HG03064 (cell line): ENCODE measurements at regions not wholly inside any gene's neighbourhood (a gene's known extent, or its start where the extent isn't known, plus 50 kb on each side); places are given as distances from the start of the nearest gene placed in this dataset.
"Not testable (repeated sequence)": the region's sequence is repeated elsewhere in the genome, so short reads cannot be mapped to it uniquely, and the experiment has no call there.

Experiments used
- ATAC-seq: cut with Tn5 transposase; IDR thresholded peaks from one replicate; pipeline ENCODE4 v1.9.1; 2021; ENCODE audit warnings: low read depth; ENCODE audit not compliant: unreplicated experiment

- ATAC-seq = no peak
Observed at GRCh38 chr4:162767083-162767482, 399.6 kb downstream of the NAF1 start.

DNA sequence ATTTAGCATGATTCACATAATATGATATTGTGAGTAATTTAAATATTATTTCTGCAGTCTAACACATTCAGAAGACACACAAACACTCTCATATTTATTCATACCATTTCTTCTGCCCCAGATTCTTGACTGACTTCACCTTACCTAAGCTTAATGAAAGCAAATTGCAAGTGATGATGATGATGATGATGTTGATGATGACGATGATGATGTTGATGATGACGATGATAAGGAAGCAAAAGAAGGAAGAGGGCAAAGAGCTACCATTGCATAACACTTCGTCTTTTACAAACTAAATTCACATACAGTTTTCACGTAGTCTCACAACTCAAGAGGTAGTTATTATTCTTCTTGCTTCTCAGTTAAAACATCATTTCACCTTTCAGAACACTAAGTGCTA, 404.7 kb downstream of the NAF1 start:
- ATAC-seq = no peak

GRCh38 chr4:162740228-162740627, 426.5 kb downstream of the NAF1 start:
- not testable (repeated sequence) for ATAC-seq

DNA sequence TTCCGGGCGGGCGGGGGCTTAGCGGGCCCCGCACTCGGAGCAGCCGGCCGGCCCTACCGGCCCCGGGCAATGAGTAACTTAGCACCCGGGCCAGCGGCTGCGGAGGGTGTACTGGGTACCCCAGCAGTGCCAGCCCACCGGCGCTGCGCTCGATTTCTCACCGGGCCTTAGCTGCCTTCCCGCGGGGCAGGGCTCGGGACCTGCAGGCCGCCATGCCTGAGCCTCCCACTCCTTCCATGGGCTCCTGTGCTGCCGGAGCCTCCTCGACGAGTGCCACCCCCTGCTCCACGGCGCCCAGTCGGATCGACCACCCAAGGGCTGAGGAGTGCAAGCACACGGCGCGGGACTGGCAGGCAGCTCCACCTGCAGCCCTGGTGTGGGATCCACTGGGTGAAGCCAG, 427.1 kb downstream of the NAF1 start:
- not testable (repeated sequence) for ATAC-seq

GRCh38 chr4:162732876-162733275, 433.8 kb downstream of the NAF1 start:
- ATAC-seq = no peak

GRCh38 chr4:162727766-162728165, 438.9 kb downstream of the NAF1 start:
- ATAC-seq = no peak

DNA sequence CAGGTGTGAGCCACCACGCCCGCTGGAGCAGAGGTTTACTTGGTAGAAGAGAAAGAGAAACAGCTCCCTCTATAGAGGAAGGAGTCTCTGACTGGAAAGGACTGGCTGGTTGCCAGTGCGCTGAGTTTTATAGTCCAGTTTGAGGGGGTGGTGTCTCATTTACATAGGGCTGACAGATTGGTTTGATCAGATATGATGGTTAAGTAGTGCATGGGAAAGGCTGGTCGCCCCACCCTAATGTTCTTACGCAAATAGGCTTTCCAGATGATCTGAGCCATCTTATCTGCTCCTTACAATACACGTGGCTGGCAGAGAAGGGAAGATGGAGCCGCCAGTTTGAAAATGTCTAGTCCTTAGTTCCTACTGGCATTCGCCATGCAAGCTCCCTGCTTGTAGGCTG, 439.5 kb downstream of the NAF1 start:
- ATAC-seq = no peak

- no peak for ATAC-seq
Observed at GRCh38 chr4:162715401-162715800, 451.3 kb downstream of the NAF1 start.

DNA sequence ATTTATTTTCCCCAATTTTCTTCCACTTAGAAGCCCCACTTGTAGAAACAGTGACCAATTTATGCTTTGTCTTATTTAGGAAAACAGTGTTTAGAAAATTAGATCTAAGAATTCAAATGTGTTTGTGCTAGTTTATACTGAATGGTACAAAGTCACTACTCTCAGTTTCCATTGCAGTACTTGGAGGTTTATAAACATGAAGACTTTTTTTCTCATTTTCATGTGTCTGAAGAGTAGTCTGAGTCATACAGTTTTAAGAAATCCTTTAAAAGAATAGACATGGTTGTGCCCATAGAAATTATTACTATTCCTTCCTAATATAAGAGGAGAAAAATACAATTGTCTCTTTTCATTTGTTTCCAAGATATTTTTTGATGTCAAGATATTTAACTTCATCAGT, 458.7 kb downstream of the NAF1 start:
- no peak for ATAC-seq

- no peak for ATAC-seq
Observed at GRCh38 chr4:162706632-162707031, 460.1 kb downstream of the NAF1 start.

- no peak for ATAC-seq
Observed at GRCh38 chr4:162706051-162706450, 460.6 kb downstream of the NAF1 start.

DNA sequence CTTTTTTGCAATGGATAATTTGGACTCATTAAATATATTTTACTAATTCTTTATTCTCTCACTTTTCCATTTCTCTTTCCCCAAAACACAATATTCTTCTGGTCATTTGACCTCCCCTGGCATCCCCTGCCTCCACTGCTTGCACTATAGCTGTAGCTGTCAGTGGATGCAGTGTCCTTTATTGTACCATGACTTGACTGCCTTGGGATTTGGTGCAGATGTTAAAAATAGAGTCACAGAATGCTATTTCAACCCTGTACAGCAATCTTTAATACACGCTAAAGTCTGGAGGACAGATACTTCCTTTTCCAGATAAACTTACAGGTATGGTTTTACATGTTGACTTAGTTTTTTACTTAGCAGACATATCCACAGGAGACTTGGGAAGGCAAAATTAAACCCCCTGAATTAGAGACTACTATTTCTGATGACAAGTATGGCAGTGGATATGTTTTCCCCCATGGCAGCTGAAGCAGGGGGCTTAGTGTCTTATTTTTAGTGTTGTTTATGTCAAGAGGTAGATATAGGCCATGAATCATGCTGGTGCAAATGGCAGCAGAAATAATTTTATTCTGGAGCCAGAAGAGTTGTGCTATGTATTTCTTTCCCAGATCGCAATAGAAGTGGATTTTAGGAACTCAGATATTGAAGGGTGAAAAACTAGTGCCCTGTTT, 461.4 kb downstream of the NAF1 start:
- no peak for ATAC-seq

DNA sequence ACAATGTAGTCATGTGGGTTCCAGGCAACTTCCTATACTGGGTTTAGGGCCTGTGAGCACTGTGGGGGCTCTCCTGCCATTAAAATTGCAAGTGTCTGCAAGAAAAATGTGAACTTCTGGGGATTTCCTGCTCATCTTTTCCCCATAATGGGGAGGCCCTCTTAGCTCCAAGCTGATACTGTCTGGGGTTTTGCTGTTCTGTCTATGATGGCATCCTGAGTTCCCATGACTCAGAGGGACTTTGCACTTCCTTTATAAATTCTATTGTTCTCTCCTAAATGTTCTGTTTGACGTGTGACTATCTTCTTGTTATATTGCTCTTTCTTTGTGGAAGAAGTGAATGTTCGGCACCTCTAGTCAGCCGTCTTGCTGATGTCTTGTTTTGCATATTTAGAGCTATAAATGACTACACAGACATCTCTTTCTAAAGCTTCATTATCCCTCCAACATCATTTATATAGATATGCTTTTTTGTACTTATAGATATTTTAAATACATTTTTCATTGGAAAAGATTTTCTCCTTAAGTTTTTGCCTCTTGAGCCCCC, 465.8 kb downstream of the NAF1 start:
- no peak for ATAC-seq

- ATAC-seq = no peak
Observed at GRCh38 chr4:162700358-162700757, 466.3 kb downstream of the NAF1 start.

- ATAC-seq = no peak
Observed at GRCh38 chr4:162699629-162700028, 467.1 kb downstream of the NAF1 start.

GRCh38 chr4:162685410-162685809, 481.3 kb downstream of the NAF1 start:
- no peak for ATAC-seq

DNA sequence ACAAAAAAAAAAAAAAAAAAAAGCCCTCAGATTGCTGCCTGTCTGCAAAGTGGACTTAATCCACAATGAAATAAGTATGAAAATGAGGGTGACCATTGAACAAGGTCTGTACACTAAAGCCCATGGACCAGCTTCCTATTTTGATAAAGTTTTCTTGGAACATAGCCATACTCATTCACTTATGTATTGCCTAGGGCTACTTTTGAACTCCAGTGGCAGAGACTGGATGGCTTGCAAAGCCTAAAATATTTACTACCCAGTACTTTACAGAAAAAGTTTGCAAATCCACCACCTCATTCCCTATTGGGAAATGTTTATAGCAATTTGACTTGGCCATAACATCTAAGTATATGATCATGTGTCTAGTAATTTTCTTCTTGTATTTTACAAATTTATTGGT, 481.7 kb downstream of the NAF1 start:
- no peak for ATAC-seq

GRCh38 chr4:162684371-162684700, 482.4 kb downstream of the NAF1 start:
- ATAC-seq = no peak

GRCh38 chr4:162683659-162684370, 482.9 kb downstream of the NAF1 start:
- peak; percentile 94 for ATAC-seq

DNA sequence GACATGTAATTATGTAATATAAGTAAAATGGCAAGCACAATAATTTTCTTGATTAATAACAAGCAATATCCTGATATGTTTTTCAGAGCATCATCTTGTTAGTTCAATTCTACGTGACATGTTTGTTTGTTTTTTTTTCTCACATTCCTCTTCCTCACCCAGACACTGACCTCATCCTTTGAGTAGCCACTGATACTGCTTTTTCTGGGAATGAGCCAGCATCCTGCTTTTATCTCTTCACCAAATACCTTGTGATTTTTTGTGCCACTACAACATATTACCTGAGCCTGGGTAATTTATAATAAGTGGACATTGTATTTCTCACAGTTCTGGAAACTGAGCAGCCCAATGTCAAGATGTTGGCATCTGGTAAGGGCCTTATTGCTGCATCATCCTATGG, 484.0 kb downstream of the NAF1 start:
- no peak for ATAC-seq

DNA sequence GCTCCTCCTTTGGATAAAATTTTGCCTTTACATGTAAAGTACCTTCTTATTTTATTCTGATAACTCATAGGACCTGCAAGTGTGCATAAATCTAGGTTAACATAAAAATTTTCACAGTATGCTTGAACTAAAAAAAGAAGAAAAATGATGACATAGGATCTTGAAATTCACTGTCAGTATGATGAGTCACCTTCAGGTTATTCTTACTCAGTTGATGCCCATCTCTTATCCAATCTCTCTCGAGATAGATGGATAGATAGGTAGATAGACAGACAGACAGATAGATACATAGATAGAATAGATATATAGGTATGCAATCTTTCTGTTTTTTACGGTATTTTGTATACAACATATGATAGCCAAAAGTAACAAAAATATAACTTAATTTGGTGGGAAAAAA, 485.5 kb downstream of the NAF1 start:
- no peak for ATAC-seq

DNA sequence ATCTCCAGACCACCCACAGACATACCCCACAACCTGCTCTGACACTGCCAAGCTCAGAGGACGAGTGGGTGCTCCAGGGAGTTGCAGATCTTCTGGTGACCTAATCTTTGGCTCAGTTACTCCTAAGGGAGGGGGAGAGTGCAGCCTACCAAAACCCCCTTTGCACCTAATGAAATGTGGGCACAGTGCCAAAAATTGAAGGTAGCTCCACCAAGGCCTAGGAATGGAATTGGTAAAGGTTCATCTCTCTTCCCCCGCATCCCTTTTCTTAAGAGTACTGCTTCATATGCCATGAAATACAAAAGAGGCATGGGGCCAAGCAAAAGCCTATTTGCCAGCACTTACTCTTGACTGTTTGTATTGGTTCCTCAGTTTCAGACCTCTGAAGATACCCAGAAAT, 491.0 kb downstream of the NAF1 start:
- no peak for ATAC-seq
